HepG2 (cell line): ENCODE measurements at regions not wholly inside any gene's neighbourhood (a gene's known extent, or its start where the extent isn't known, plus 50 kb on each side); places are given as distances from the start of the nearest gene placed in this dataset.
A peak's percentile ranks its signal among the peaks of the same experiment; 100 is the strongest.

Experiments used
- AKNA ChIP-seq: sonication (generic); formaldehyde crosslinking; IDR thresholded peaks from 2 replicates; pipeline ENCODE4 v1.4.0; 2020; ENCODE audit warnings: missing genetic modification reagents, borderline replicate concordance
- CCDC6 ChIP-seq: sonication (generic); formaldehyde crosslinking; IDR thresholded peaks from 2 replicates; pipeline ENCODE4 v1.8.1; 2022; ENCODE audit warnings: mild to moderate bottlenecking, missing genetic modification reagents, moderate library complexity
- DPF2 ChIP-seq: sonication (generic); formaldehyde crosslinking; IDR thresholded peaks from 2 replicates; pipeline ENCODE4 v1.4.0; 2020; ENCODE audit warnings: mild to moderate bottlenecking, low read depth, missing genetic modification reagents, borderline replicate concordance
- FOXA3 ChIP-seq: IDR thresholded peaks from 2 replicates; pipeline ENCODE4 v1.6.1; 2016; ENCODE audit warnings: missing genetic modification reagents, missing compliant biosample characterization
- HDAC1 ChIP-seq: sonication (generic); formaldehyde crosslinking; IDR thresholded peaks from 2 replicates; pipeline ENCODE4 v1.5.1; 2020; ENCODE audit warnings: mild to moderate bottlenecking, missing genetic modification reagents
- SOX6 ChIP-seq, 2 experiments: fragments of 450-650 bp in 1 of 2; sonication (generic) in 1 of 2; formaldehyde crosslinking in 1 of 2; IDR thresholded peaks; 2 replicates each; pipeline versions ENCODE4 v1.4.0 to v1.6.1; 2017 to 2020; ENCODE audit warnings: antibody characterized with exemption in 1 of 2, mild to moderate bottlenecking in 1 of 2, missing genetic modification reagents in 1 of 2
- STAT6 ChIP-seq: sonication (generic); formaldehyde crosslinking; IDR thresholded peaks from 2 replicates; pipeline ENCODE4 v1.4.0; 2020; ENCODE audit warnings: missing genetic modification reagents, mild to moderate bottlenecking, borderline replicate concordance
- SUZ12 ChIP-seq: fragments of 150-350 bp; IDR thresholded peaks from 2 replicates; pipeline ENCODE4 v1.6.1; 2014; ENCODE audit warnings: low read depth, low read length
- ZBTB40 ChIP-seq, 2 experiments: fragments of 450-650 bp in 1 of 2; sonication (generic) in 1 of 2; formaldehyde crosslinking in 1 of 2; IDR thresholded peaks; 2 replicates each; pipeline versions ENCODE4 v1.6.1 to v1.8.0; 2016 to 2022; ENCODE audit warnings: antibody characterized with exemption in 1 of 2, mild to moderate bottlenecking in 1 of 2, missing genetic modification reagents in 1 of 2
- ZNF20 ChIP-seq: sonication (generic); formaldehyde crosslinking; IDR thresholded peaks from 2 replicates; pipeline ENCODE4 v1.4.0; 2020; ENCODE audit warnings: mild to moderate bottlenecking, moderate library complexity, missing genetic modification reagents
- ZNF362 ChIP-seq: sonication (generic); formaldehyde crosslinking; IDR thresholded peaks from 2 replicates; pipeline ENCODE4 v1.4.0; 2020; ENCODE audit warnings: missing genetic modification reagents, mild to moderate bottlenecking, borderline replicate concordance

- no peak for TF ChIP-seq ZNF362 (CRISPR knock-in tag)
- TF ChIP-seq ZBTB40 (IDR thresholded peaks at IDR 0.05), result no peak
- TF ChIP-seq ZBTB40 (CRISPR knock-in tag; IDR thresholded peaks at IDR 0.05), result no peak
- TF ChIP-seq CCDC6, result no peak
- TF ChIP-seq SUZ12, result no peak
- TF ChIP-seq ZNF20 (CRISPR knock-in tag), result no peak
- no peak for TF ChIP-seq STAT6 (CRISPR knock-in tag)
- no peak for TF ChIP-seq AKNA (CRISPR knock-in tag)
- TF ChIP-seq DPF2 (CRISPR knock-in tag), result no peak
- 0 out of 2 replicates have a peak, but pooled peaks have one; percentile 13 for TF ChIP-seq FOXA3
- TF ChIP-seq HDAC1 (CRISPR knock-in tag), result no peak
- no peak for TF ChIP-seq SOX6 (IDR thresholded peaks at IDR 0.05)
- TF ChIP-seq SOX6 (CRISPR knock-in tag; IDR thresholded peaks at IDR 0.05), result 0 out of 2 replicates have a peak, but pooled peaks have one; percentile 14
These were observed 56.2 kb upstream of the ATP8B1 start (continued) for GRCh38 chr18:57859314-57859713.
